Endodermal cell (in vitro differentiated cells): ENCODE measurements at regions not wholly inside any gene's neighbourhood (a gene's known extent, or its start where the extent isn't known, plus 50 kb on each side); places are given as distances from the start of the nearest gene placed in this dataset.
"Not testable (repeated sequence)": the region's sequence is repeated elsewhere in the genome, so short reads cannot be mapped to it uniquely, and the experiment has no call there.

Experiments used
- DNase-seq: peaks from one replicate; pipeline ENCODE4 v3.0.0-alpha.2; 2017
- H3K27ac ChIP-seq: 2 replicates; pipeline ENCODE4 v1.5.1; 2013; ENCODE audit warnings: mild to moderate bottlenecking, low read depth, low read length, moderate library complexity
- H3K27me3 ChIP-seq: 2 replicates; pipeline ENCODE4 v1.6.1; 2013; ENCODE audit warnings: mild to moderate bottlenecking, low read length, moderate library complexity; ENCODE audit not compliant: insufficient read depth, control insufficient read depth, poor library complexity, severe bottlenecking
- H3K36me3 ChIP-seq: 2 replicates; pipeline ENCODE4 v1.7.0; 2013; ENCODE audit warnings: mild to moderate bottlenecking, low read length, moderate library complexity; ENCODE audit not compliant: control insufficient read depth, insufficient read depth
- H3K4me1 ChIP-seq: one replicate; pipeline ENCODE4 v1.7.0; 2013; ENCODE audit warnings: low read length; ENCODE audit not compliant: control insufficient read depth, insufficient read depth
- H3K4me3 ChIP-seq: 2 replicates; pipeline ENCODE4 v1.5.1; 2013; ENCODE audit warnings: mild to moderate bottlenecking, low read length, moderate library complexity
- H3K9ac ChIP-seq: 2 replicates; pipeline ENCODE4 v1.6.1; 2013; ENCODE audit warnings: mild to moderate bottlenecking, low read length, moderate library complexity; ENCODE audit not compliant: poor library complexity, severe bottlenecking; ENCODE audit errors: extremely low read depth
- H3K9me3 ChIP-seq: 2 replicates; pipeline ENCODE4 v1.6.1; 2013; ENCODE audit warnings: mild to moderate bottlenecking, low read length, moderate library complexity; ENCODE audit not compliant: control insufficient read depth
- H3K27ac Mint-ChIP-seq: 2 replicates; pipeline ENCODE4 v1.8.0; 2020; ENCODE audit warnings: mixed read lengths
- H3K27me3 Mint-ChIP-seq: 2 replicates; pipeline ENCODE4 v1.8.0; 2021; ENCODE audit warnings: mild to moderate bottlenecking, mixed read lengths; ENCODE audit not compliant: insufficient read depth
- H3K36me3 Mint-ChIP-seq: 2 replicates; pipeline ENCODE4 v1.8.0; 2020; ENCODE audit warnings: low read depth, mixed read lengths
- H3K4me1 Mint-ChIP-seq: 2 replicates; pipeline ENCODE4 v1.8.0; 2020; ENCODE audit warnings: mixed read lengths
- H3K4me3 Mint-ChIP-seq: 2 replicates; pipeline ENCODE4 v1.8.0; 2020; ENCODE audit warnings: mild to moderate bottlenecking, moderate library complexity, mixed read lengths
- H3K9me3 Mint-ChIP-seq: 2 replicates; pipeline ENCODE4 v1.8.0; 2020; ENCODE audit warnings: mild to moderate bottlenecking, mixed read lengths
- WGBS, 2 experiments: methylation state at CpG; one replicate each; pipeline versions ENCODE4 v1.1.5 to v1.1.7; 2013; ENCODE audit warnings: missing lambda C conversion rate in 2 of 2, mixed read lengths in 1 of 2; ENCODE audit not compliant: insufficient coverage in 1 of 2, insufficient read length in 1 of 2; 5-methylcytosine and 5-hydroxymethylcytosine counted together
- TF ChIP-seq, protein P1 (sequence below): fragments of 200-600 bp; sonication (generic); conservative IDR thresholded peaks from 2 replicates; pipeline ENCODE4 v1.5.0; 2021; ENCODE audit warnings: antibody characterized with exemption, mild to moderate bottlenecking

DNA sequence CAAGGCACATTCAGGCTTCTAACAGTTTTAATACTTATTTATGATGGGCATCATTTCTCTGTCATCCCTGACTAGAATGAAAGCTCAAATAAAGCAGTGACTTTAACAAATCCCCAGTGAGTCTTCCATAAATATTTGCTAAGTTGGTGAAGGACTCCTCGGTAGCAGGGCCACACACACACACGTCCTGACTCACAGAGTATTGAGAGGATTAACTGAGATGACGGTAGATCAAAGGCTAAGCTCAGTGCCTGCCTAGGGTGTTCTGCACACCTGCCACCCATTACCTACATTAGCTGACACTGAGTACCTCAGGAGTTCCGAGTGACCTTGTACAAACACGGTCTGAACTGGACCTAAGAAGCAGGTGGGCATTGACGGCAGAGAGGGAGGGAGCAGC lies 197.3 kb upstream of the SFSWAP start:
- Mint-ChIP-seq H3K9me3 (peaks cover 9% of the 10 kb centered on the region), H3K4me3 (no peak overlapping the region), H3K4me1 (peaks cover 8% of the 10 kb centered on the region), H3K27ac (no peak overlapping the region), H3K27me3 (peaks cover 2% of the 10 kb centered on the region), H3K36me3 (no peaks in the 10 kb centered on the region)
- no peaks in the 10 kb centered on the region for H3K36me3 ChIP-seq
- H3K27ac ChIP-seq, result no peak overlapping the region
- WGBS, 2 experiments, result 68 to 95% methylated on average over 4 to 6 of the region's 6 CpGs
- H3K9ac ChIP-seq, result no peak overlapping the region
- TF ChIP-seq, protein P1, sequence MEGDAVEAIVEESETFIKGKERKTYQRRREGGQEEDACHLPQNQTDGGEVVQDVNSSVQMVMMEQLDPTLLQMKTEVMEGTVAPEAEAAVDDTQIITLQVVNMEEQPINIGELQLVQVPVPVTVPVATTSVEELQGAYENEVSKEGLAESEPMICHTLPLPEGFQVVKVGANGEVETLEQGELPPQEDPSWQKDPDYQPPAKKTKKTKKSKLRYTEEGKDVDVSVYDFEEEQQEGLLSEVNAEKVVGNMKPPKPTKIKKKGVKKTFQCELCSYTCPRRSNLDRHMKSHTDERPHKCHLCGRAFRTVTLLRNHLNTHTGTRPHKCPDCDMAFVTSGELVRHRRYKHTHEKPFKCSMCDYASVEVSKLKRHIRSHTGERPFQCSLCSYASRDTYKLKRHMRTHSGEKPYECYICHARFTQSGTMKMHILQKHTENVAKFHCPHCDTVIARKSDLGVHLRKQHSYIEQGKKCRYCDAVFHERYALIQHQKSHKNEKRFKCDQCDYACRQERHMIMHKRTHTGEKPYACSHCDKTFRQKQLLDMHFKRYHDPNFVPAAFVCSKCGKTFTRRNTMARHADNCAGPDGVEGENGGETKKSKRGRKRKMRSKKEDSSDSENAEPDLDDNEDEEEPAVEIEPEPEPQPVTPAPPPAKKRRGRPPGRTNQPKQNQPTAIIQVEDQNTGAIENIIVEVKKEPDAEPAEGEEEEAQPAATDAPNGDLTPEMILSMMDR, result no peak
- no peak overlapping the region for H3K4me3 ChIP-seq
- no peaks in the 10 kb centered on the region for H3K4me1 ChIP-seq
- no peak for DNase-seq
- no peaks in the 10 kb centered on the region for H3K27me3 ChIP-seq
- peaks cover 6% of the 10 kb centered on the region for H3K9me3 ChIP-seq

DNA sequence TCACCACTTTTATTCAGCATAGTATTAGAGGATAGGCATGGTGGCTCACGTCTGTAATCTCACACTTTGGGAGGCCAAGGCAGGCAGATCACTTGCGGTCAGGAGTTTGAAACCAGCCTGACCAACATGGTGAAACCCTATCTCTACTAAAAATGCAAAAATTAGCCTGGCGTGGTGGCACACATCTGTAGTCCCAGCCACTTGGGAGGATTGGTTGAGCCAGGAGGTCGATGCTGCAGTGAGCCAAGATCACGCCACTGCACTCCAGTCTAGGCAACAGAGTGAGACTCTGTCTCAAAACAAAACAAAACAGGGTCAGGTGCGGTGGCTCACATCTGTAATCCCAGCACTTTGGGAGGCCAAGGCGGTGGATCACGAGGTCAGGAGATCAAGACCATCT lies 190.3 kb upstream of the SFSWAP start:
- H3K9me3 Mint-ChIP-seq, H3K9me3 ChIP-seq, H3K27me3 Mint-ChIP-seq, DNase-seq, H3K9ac ChIP-seq, H3K4me3 ChIP-seq, H3K27ac ChIP-seq, H3K4me1 ChIP-seq, H3K27me3 ChIP-seq, H3K36me3 ChIP-seq, H3K4me1 Mint-ChIP-seq, H3K36me3 Mint-ChIP-seq, H3K4me3 Mint-ChIP-seq, H3K27ac Mint-ChIP-seq: not testable (repeated sequence)
- WGBS, 2 experiments, result 88 to 96% methylated on average over 4 to 8 of the region's 8 CpGs

DNA sequence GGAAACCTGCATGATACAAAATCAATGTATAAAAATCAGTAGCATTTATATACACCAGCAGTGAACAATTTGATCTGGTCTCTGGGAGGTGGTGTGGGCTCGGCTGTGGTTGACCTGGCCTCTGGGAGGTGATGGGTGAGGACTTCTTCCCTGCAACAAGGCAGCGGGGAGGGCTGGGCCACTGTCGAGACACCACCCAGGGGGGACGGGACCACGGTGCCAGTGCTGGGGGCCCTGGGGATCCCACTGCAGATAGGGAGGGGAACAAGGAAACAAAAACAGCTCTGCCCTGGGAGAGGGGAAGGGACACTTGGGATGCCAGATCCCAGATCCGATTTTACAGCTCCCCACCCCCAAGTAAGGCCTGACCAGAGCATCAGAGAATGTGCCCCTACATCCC lies 189.6 kb upstream of the SFSWAP start:
- H3K27me3 ChIP-seq, result no peaks in the 10 kb centered on the region
- no peak for DNase-seq
- H3K27me3 Mint-ChIP-seq, result peaks cover 4% of the 10 kb centered on the region
- H3K4me3 Mint-ChIP-seq, result no peak overlapping the region
- no peak overlapping the region for H3K27ac ChIP-seq
- no peaks in the 10 kb centered on the region for H3K36me3 ChIP-seq
- no peaks in the 10 kb centered on the region for H3K4me1 Mint-ChIP-seq
- no peaks in the 10 kb centered on the region for H3K4me1 ChIP-seq
- H3K9me3 Mint-ChIP-seq, result peaks cover 9% of the 10 kb centered on the region
- no peak overlapping the region for H3K4me3 ChIP-seq
- H3K9me3 ChIP-seq, result peaks cover 6% of the 10 kb centered on the region
- H3K9ac ChIP-seq, result no peak overlapping the region
- TF ChIP-seq, protein P1, result no peak
- H3K27ac Mint-ChIP-seq, result no peak overlapping the region
- 90% methylated on average over 6 of the region's 6 CpGs; no CpG with 5 or more reads in 1 of the 2 experiments for WGBS, 2 experiments
- H3K36me3 Mint-ChIP-seq, result no peaks in the 10 kb centered on the region

DNA sequence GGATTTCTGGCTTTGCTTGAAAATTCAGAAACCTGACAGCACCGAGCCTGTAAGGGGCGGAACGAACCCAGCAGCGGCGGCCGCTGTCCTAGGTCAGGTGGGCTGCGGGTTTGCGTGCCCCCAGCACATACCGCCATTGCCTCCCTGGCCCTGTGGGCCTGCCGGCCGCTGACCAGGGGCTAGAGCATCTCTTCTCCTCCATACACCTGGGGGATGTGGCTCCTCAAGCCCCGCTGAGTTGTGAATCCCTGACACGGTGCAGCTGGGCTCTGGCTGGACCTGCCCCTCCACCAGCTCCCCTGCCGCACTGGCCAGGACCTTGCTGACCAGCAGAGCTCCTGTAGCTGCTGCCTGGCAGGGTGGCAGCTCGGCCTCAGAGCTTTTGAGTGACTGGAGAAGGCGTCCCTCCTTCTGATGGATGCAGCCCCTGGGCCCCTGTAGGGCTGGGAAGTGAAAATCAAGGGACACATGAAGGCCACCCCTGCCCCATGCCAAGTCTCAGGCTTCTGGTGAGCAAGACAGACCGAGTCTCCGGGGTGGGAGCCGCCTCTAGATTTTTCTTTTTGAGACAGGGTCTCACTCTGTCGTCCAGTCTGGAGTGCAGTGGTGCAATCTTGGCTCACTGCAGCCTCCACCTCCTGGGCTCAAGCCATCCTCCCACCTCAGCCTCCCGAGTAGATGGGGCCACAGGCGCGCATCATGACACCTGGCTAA lies 184.9 kb upstream of the SFSWAP start:
- Mint-ChIP-seq H3K36me3 (no peaks in the 10 kb centered on the region), H3K4me3 (no peak overlapping the region), H3K27me3 (no peaks in the 10 kb centered on the region), H3K27ac (no peak overlapping the region), H3K9me3 (no peaks in the 10 kb centered on the region), H3K4me1 (no peaks in the 10 kb centered on the region)
- Histone ChIP-seq H3K9ac (no peak overlapping the region), H3K27me3 (no peaks in the 10 kb centered on the region), H3K27ac (no peak overlapping the region), H3K36me3 (no peaks in the 10 kb centered on the region), H3K4me3 (no peak overlapping the region), H3K9me3 (no peaks in the 10 kb centered on the region), H3K4me1 (no peaks in the 10 kb centered on the region)
- TF ChIP-seq, protein P1, result no peak
- DNase-seq, result no peak
- 89 to 92% methylated on average over 12 to 23 of the region's 23 CpGs for WGBS, 2 experiments
